ENCODE measurements at regions not wholly inside any gene's neighbourhood (a gene's known extent, or its start where the extent isn't known, plus 50 kb on each side); places are given as distances from the start of the nearest gene placed in this dataset.

- WGBS (ENCODE audit: insufficient coverage), result no CpG with 5 or more reads among the region's 4 CpGs
- peak in 2 of 6 donors; percentile 7 to 49 for DNase-seq (ENCODE audit: low read depth in 4 of 6, low spot score in 6 of 6)
- no peaks in the 10 kb centered on the region for H3K27me3 ChIP-seq (ENCODE audit: control insufficient read depth, insufficient read depth, low read length)
- no peaks in the 10 kb centered on the region for H3K4me1 ChIP-seq (ENCODE audit: control insufficient read depth, insufficient read depth, low read length)
- H3K27ac ChIP-seq (ENCODE audit: low read depth, low read length), result no peak overlapping the region
- no peaks in the 10 kb centered on the region for H3K9me3 ChIP-seq (ENCODE audit: control insufficient read depth, insufficient read depth, low read length)
- no peaks in the 10 kb centered on the region for H3K36me3 ChIP-seq (ENCODE audit: control insufficient read depth, insufficient read depth, low read length)
- no peak overlapping the region for H3K4me3 ChIP-seq (ENCODE audit: low read depth, low read length)
Measured at GRCh38 chr12:74890237-74890599, 319.4 kb downstream of the KCNC2 start.

GRCh38 chr12:74891083-74891668, 318.5 kb downstream of the KCNC2 start:
- Histone ChIP-seq H3K36me3 (ENCODE audit: control insufficient read depth, insufficient read depth, low read length) (no peaks in the 10 kb centered on the region), H3K27me3 (ENCODE audit: control insufficient read depth, insufficient read depth, low read length) (no peaks in the 10 kb centered on the region), H3K27ac (ENCODE audit: low read depth, low read length) (no peak overlapping the region), H3K4me1 (ENCODE audit: control insufficient read depth, insufficient read depth, low read length) (no peaks in the 10 kb centered on the region), H3K9me3 (ENCODE audit: control insufficient read depth, insufficient read depth, low read length) (no peaks in the 10 kb centered on the region), H3K4me3 (ENCODE audit: low read depth, low read length) (no peak overlapping the region)
- DNase-seq (ENCODE audit: low read depth in 4 of 6, low spot score in 6 of 6), result no peak
- WGBS (ENCODE audit: insufficient coverage), result no CpG with 5 or more reads among the region's 1 CpG

GRCh38 chr12:74892057-74892633, 317.5 kb downstream of the KCNC2 start:
- no peak overlapping the region for H3K27ac ChIP-seq (ENCODE audit: low read depth, low read length)
- H3K4me1 ChIP-seq (ENCODE audit: control insufficient read depth, insufficient read depth, low read length), result no peaks in the 10 kb centered on the region
- no peak overlapping the region for H3K4me3 ChIP-seq (ENCODE audit: low read depth, low read length)
- WGBS (ENCODE audit: insufficient coverage), result 80% methylated on average over 1 of the region's 4 CpGs
- H3K36me3 ChIP-seq (ENCODE audit: control insufficient read depth, insufficient read depth, low read length), result no peaks in the 10 kb centered on the region
- no peaks in the 10 kb centered on the region for H3K9me3 ChIP-seq (ENCODE audit: control insufficient read depth, insufficient read depth, low read length)
- no peak for DNase-seq (ENCODE audit: low read depth in 4 of 6, low spot score in 6 of 6)
- H3K27me3 ChIP-seq (ENCODE audit: control insufficient read depth, insufficient read depth, low read length), result no peaks in the 10 kb centered on the region

- Histone ChIP-seq H3K9me3 (ENCODE audit: control insufficient read depth, insufficient read depth, low read length) (no peaks in the 10 kb centered on the region), H3K27me3 (ENCODE audit: control insufficient read depth, insufficient read depth, low read length) (no peaks in the 10 kb centered on the region), H3K4me1 (ENCODE audit: control insufficient read depth, insufficient read depth, low read length) (no peaks in the 10 kb centered on the region), H3K27ac (ENCODE audit: low read depth, low read length) (no peak overlapping the region), H3K4me3 (ENCODE audit: low read depth, low read length) (no peak overlapping the region), H3K36me3 (ENCODE audit: control insufficient read depth, insufficient read depth, low read length) (no peaks in the 10 kb centered on the region)
- no peak for DNase-seq (ENCODE audit: low read depth in 4 of 6, low spot score in 6 of 6)
- no CpG with 5 or more reads among the region's 1 CpG for WGBS (ENCODE audit: insufficient coverage)
Measured at GRCh38 chr12:74896186-74896585, 313.5 kb downstream of the KCNC2 start.

GRCh38 chr12:74897425-74898211, 312.0 kb downstream of the KCNC2 start:
- 93% methylated on average over 3 of the region's 5 CpGs for WGBS (ENCODE audit: insufficient coverage)
- Histone ChIP-seq H3K4me1 (ENCODE audit: control insufficient read depth, insufficient read depth, low read length) (no peaks in the 10 kb centered on the region), H3K9me3 (ENCODE audit: control insufficient read depth, insufficient read depth, low read length) (no peaks in the 10 kb centered on the region), H3K27me3 (ENCODE audit: control insufficient read depth, insufficient read depth, low read length) (no peaks in the 10 kb centered on the region), H3K27ac (ENCODE audit: low read depth, low read length) (no peak overlapping the region), H3K4me3 (ENCODE audit: low read depth, low read length) (no peak overlapping the region), H3K36me3 (ENCODE audit: control insufficient read depth, insufficient read depth, low read length) (no peaks in the 10 kb centered on the region)
- DNase-seq (ENCODE audit: low read depth in 4 of 6, low spot score in 6 of 6), result no peak

- no CpG with 5 or more reads among the region's 4 CpGs for WGBS (ENCODE audit: insufficient coverage)
- peak in 1 of 6 donors; percentile 23 for DNase-seq (ENCODE audit: low read depth in 4 of 6, low spot score in 6 of 6)
- no peaks in the 10 kb centered on the region for H3K36me3 ChIP-seq (ENCODE audit: control insufficient read depth, insufficient read depth, low read length)
- H3K9me3 ChIP-seq (ENCODE audit: control insufficient read depth, insufficient read depth, low read length), result no peaks in the 10 kb centered on the region
- H3K27ac ChIP-seq (ENCODE audit: low read depth, low read length), result no peak overlapping the region
- no peaks in the 10 kb centered on the region for H3K27me3 ChIP-seq (ENCODE audit: control insufficient read depth, insufficient read depth, low read length)
- H3K4me3 ChIP-seq (ENCODE audit: low read depth, low read length), result no peak overlapping the region
- H3K4me1 ChIP-seq (ENCODE audit: control insufficient read depth, insufficient read depth, low read length), result no peaks in the 10 kb centered on the region
Measured at GRCh38 chr12:74899031-74899829, 310.4 kb downstream of the KCNC2 start.

GRCh38 chr12:74900232-74900631, 309.4 kb downstream of the KCNC2 start:
- no peak overlapping the region for H3K27ac ChIP-seq (ENCODE audit: low read depth, low read length)
- peak in 2 of 6 donors; percentile 35 to 78 for DNase-seq (ENCODE audit: low read depth in 4 of 6, low spot score in 6 of 6)
- H3K4me1 ChIP-seq (ENCODE audit: control insufficient read depth, insufficient read depth, low read length), result no peaks in the 10 kb centered on the region
- H3K9me3 ChIP-seq (ENCODE audit: control insufficient read depth, insufficient read depth, low read length), result no peaks in the 10 kb centered on the region
- no peak overlapping the region for H3K4me3 ChIP-seq (ENCODE audit: low read depth, low read length)
- WGBS (ENCODE audit: insufficient coverage), result 24% methylated on average over 2 of the region's 4 CpGs
- no peaks in the 10 kb centered on the region for H3K27me3 ChIP-seq (ENCODE audit: control insufficient read depth, insufficient read depth, low read length)
- no peaks in the 10 kb centered on the region for H3K36me3 ChIP-seq (ENCODE audit: control insufficient read depth, insufficient read depth, low read length)

- no peaks in the 10 kb centered on the region for H3K4me1 ChIP-seq (ENCODE audit: control insufficient read depth, insufficient read depth, low read length)
- no peaks in the 10 kb centered on the region for H3K9me3 ChIP-seq (ENCODE audit: control insufficient read depth, insufficient read depth, low read length)
- H3K36me3 ChIP-seq (ENCODE audit: control insufficient read depth, insufficient read depth, low read length), result no peaks in the 10 kb centered on the region
- H3K4me3 ChIP-seq (ENCODE audit: low read depth, low read length), result no peak overlapping the region
- no peak overlapping the region for H3K27ac ChIP-seq (ENCODE audit: low read depth, low read length)
- no peak for DNase-seq (ENCODE audit: low read depth in 4 of 6, low spot score in 6 of 6)
- no CpG with 5 or more reads among the region's 1 CpG for WGBS (ENCODE audit: insufficient coverage)
- H3K27me3 ChIP-seq (ENCODE audit: control insufficient read depth, insufficient read depth, low read length), result no peaks in the 10 kb centered on the region
Measured at GRCh38 chr12:74903522-74903921, 306.1 kb downstream of the KCNC2 start.

GRCh38 chr12:74906224-74906623, 303.4 kb downstream of the KCNC2 start:
- Histone ChIP-seq H3K36me3 (ENCODE audit: control insufficient read depth, insufficient read depth, low read length) (no peaks in the 10 kb centered on the region), H3K27me3 (ENCODE audit: control insufficient read depth, insufficient read depth, low read length) (no peaks in the 10 kb centered on the region), H3K4me1 (ENCODE audit: control insufficient read depth, insufficient read depth, low read length) (no peaks in the 10 kb centered on the region), H3K27ac (ENCODE audit: low read depth, low read length) (no peak overlapping the region), H3K9me3 (ENCODE audit: control insufficient read depth, insufficient read depth, low read length) (no peaks in the 10 kb centered on the region), H3K4me3 (ENCODE audit: low read depth, low read length) (no peak overlapping the region)
- DNase-seq (ENCODE audit: low read depth in 4 of 6, low spot score in 6 of 6), result no peak
- WGBS (ENCODE audit: insufficient coverage), result 92% methylated on average over 5 of the region's 5 CpGs
